Progenitor cell of endocrine pancreas (in vitro differentiated cells): ENCODE measurements at regions not wholly inside any gene's neighbourhood (a gene's known extent, or its start where the extent isn't known, plus 50 kb on each side); places are given as distances from the start of the nearest gene placed in this dataset.

Source experiments
- DNase-seq: peaks from one replicate; pipeline ENCODE4 v3.0.0; 2021; ENCODE audit warnings: low spot score; ENCODE audit not compliant: unreplicated experiment
- H3K27ac Mint-ChIP-seq: 2 replicates; pipeline ENCODE4 v1.8.0; 2021; ENCODE audit warnings: mild to moderate bottlenecking, moderate library complexity, mixed read lengths
- H3K27me3 Mint-ChIP-seq: 2 replicates; pipeline ENCODE4 v1.8.0; 2021; ENCODE audit warnings: mixed read lengths
- H3K36me3 Mint-ChIP-seq: 2 replicates; pipeline ENCODE4 v1.8.0; 2022; ENCODE audit warnings: mixed read lengths; ENCODE audit not compliant: insufficient read depth
- H3K4me1 Mint-ChIP-seq: 2 replicates; pipeline ENCODE4 v1.8.0; 2021; ENCODE audit warnings: low read depth, mixed read lengths
- H3K4me3 Mint-ChIP-seq: 2 replicates; pipeline ENCODE4 v1.8.0; 2021; ENCODE audit warnings: low read depth, mild to moderate bottlenecking, moderate library complexity, mixed read lengths
- H3K9me3 Mint-ChIP-seq: 2 replicates; pipeline ENCODE4 v1.8.0; 2021; ENCODE audit warnings: low read depth, mixed read lengths
- TF ChIP-seq, protein P1 (sequence below): fragments of 200-600 bp; sonication (generic); IDR thresholded peaks from one replicate; pipeline ENCODE4 v1.5.0; 2021; ENCODE audit warnings: antibody characterized with exemption, mild to moderate bottlenecking; ENCODE audit not compliant: unreplicated experiment

DNA sequence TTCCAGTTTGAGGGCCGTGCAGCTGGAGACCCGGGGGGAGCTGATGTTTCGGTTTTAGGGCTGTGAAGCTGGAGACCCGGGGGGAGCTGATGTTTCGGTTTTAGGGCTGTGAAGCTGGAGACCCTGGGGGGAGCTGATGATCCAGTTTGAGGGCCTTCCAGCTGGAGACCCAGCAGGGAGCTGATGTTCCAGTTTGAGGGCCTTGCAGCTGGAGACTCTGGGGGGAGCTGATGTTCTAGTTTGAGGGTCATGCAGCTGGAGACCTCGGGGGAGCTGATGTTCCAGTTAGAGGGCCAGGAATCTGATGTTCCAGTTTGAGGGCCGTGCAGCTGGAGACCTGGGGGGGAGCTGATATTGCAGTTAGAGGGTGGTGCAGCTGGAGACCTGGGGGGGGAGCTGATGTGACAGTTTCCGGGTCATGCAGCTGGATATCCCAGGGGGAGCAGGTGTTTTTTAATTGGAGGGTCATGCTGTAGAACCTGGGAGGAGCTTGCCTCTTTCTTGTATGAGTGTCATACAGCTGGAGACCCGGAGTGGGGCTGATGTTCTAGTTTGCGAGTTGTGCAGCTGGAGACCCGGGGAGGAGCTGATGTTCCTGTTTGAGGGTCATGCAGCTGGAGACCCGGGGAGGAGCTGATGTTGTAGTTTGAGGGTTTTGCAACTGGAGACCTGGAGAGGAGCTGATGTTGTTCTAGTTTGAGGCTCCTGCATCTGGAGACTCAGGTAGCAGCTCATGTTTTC lies 153.2 kb downstream of the RTP5 start:
- H3K36me3 Mint-ChIP-seq, result no peaks in the 10 kb centered on the region
- H3K9me3 Mint-ChIP-seq, result no peaks in the 10 kb centered on the region
- H3K27me3 Mint-ChIP-seq, result peaks cover 68% of the 10 kb centered on the region
- H3K27ac Mint-ChIP-seq, result no peak overlapping the region
- no peak overlapping the region for H3K4me3 Mint-ChIP-seq
- H3K4me1 Mint-ChIP-seq, result no peaks in the 10 kb centered on the region
- TF ChIP-seq, protein P1, sequence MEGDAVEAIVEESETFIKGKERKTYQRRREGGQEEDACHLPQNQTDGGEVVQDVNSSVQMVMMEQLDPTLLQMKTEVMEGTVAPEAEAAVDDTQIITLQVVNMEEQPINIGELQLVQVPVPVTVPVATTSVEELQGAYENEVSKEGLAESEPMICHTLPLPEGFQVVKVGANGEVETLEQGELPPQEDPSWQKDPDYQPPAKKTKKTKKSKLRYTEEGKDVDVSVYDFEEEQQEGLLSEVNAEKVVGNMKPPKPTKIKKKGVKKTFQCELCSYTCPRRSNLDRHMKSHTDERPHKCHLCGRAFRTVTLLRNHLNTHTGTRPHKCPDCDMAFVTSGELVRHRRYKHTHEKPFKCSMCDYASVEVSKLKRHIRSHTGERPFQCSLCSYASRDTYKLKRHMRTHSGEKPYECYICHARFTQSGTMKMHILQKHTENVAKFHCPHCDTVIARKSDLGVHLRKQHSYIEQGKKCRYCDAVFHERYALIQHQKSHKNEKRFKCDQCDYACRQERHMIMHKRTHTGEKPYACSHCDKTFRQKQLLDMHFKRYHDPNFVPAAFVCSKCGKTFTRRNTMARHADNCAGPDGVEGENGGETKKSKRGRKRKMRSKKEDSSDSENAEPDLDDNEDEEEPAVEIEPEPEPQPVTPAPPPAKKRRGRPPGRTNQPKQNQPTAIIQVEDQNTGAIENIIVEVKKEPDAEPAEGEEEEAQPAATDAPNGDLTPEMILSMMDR, result no peak
- no peak for DNase-seq

DNA sequence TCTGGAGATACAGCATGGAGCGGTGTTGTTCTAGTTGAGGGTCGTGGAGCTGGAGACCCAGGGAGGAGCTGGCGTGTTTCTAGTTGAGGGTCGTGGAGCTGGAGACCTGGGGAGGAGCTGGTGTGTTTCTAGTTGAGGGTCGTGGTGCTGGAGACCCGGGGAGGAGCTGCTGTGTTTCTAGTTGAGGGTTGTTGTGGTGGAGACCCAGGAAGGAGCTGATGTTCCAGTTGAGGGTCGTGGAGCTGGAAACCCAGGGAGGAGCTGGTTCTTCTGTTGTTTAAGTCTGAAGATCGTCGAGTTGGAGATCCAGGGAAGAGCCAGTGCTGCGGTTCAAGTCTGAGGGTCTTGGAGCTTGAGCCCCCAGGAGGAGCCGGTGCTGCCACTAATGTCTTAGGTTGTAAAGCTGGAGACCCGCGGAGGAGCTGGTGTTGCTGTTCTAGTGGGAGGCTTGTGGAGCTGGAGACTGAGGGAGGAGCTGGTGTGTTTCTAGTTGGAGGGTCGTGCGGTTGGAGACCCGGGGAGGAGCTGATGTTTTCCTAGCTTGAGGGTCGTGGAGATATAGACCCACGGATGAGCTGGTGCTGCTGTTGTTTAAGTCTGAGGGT lies 155.3 kb downstream of the RTP5 start:
- no peaks in the 10 kb centered on the region for H3K4me1 Mint-ChIP-seq
- DNase-seq, result no peak
- no peaks in the 10 kb centered on the region for H3K36me3 Mint-ChIP-seq
- H3K27me3 Mint-ChIP-seq, result peaks cover 65% of the 10 kb centered on the region
- no peak overlapping the region for H3K4me3 Mint-ChIP-seq
- no peak overlapping the region for H3K27ac Mint-ChIP-seq
- TF ChIP-seq, protein P1, result no peak
- H3K9me3 Mint-ChIP-seq, result no peaks in the 10 kb centered on the region

DNA sequence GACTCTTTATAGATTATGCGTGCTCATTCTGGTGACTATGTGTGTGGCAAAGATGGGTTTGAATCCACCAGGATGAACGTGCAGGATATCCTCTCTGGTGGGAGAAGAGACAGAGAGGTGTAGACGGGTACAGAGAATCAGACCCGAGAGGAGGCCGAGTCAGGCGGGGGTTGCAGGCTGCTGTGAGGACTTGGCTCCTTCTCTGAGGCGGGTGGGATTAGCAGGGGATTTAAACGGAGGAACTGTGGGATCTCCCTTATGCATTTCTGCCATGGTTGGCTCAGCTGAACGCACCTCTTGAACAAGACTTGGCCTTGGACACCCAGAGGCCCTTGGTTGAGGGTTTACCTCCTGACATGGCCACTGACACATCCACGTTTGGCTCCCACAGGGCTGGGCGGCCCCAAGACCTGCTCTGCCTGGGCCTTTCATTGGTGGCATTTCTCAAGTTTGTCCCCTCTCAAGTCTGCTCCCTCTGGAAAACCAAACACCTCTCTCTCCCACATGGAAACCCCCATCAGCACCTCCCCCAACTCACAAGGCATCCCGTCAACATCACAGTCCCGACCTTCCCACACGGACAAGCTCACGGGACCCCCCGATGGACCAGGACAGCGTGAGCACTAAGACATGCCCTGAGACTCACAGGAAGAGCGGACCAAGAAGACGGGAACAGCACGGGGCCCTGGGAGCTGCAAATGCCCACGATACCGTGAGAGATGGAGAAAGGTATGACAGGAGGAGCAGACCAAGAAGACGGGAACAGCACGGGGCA lies 158.3 kb downstream of the RTP5 start:
- H3K27me3 Mint-ChIP-seq, result peaks cover 61% of the 10 kb centered on the region
- no peak overlapping the region for H3K4me3 Mint-ChIP-seq
- no peaks in the 10 kb centered on the region for H3K36me3 Mint-ChIP-seq
- H3K27ac Mint-ChIP-seq, result no peak overlapping the region
- no peaks in the 10 kb centered on the region for H3K9me3 Mint-ChIP-seq
- DNase-seq, result peak; percentile 2
- TF ChIP-seq, protein P1, result no peak
- no peaks in the 10 kb centered on the region for H3K4me1 Mint-ChIP-seq

DNA sequence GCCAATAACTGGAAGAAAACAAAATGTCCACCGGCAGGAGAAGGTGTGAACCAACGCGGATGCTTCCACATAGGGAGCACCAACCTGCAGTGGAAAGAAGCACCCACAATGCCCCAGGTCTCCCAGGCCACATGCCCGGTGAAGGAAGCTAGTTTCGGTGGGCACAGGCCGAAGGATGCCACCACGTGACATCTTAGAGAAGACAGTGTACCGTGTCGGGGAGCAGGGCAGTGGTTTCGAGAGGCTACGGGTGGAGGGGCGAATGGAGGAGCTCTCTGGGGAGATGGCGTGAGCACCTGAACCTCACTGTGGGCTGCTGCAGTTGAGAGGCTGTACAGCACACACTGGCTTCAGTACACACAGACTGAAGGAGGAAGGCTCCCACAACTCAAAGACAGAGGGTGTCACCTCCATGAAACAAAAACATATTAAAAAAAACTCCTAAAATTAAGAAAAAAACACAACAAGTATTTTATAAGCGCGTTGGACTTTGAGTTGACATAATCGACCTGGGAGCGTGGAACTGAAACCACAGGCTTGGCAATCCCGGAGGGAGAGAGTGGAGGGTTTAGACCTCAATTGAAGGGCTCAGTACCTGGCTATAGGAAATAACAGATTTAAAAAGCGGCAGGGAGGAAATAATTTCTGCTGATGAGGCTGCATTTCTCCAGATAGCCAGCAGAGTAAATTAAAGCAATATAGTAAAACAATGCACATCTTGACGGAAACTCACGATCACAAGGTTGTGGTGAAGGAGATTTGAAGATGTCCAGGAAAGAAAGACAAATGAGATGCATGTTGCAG lies 160.1 kb downstream of the RTP5 start:
- TF ChIP-seq, protein P1, result no peak
- no peak overlapping the region for H3K4me3 Mint-ChIP-seq
- no peak overlapping the region for H3K27ac Mint-ChIP-seq
- peak; percentile 3 for DNase-seq
- H3K4me1 Mint-ChIP-seq, result no peaks in the 10 kb centered on the region
- peaks cover 56% of the 10 kb centered on the region for H3K27me3 Mint-ChIP-seq
- no peaks in the 10 kb centered on the region for H3K36me3 Mint-ChIP-seq
- H3K9me3 Mint-ChIP-seq, result no peaks in the 10 kb centered on the region

DNA sequence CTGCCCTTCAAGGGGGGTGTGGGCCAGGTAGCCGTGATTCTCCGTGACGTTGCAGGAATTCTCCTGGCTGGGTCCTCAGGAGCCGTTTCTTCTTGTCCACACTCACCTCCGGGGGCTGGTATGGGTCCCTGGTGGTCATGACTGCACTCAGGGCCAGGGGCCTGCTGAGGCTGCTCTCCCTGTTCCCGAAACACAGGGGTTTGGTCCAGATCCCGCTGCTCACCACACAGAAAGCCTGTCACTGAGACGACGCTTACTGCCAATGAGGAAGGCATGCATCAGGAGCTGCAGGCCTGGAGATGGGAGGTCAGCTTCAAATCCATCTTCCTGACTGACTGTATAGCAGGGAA lies 160.7 kb downstream of the RTP5 start:
- peak; percentile 6 for DNase-seq
- no peaks in the 10 kb centered on the region for H3K4me1 Mint-ChIP-seq
- H3K27ac Mint-ChIP-seq, result no peak overlapping the region
- no peaks in the 10 kb centered on the region for H3K36me3 Mint-ChIP-seq
- peaks cover 50% of the 10 kb centered on the region for H3K27me3 Mint-ChIP-seq
- no peaks in the 10 kb centered on the region for H3K9me3 Mint-ChIP-seq
- TF ChIP-seq, protein P1, result no peak
- no peak overlapping the region for H3K4me3 Mint-ChIP-seq
